H1 (cell line): ENCODE measurements at regions not wholly inside any gene's neighbourhood (a gene's known extent, or its start where the extent isn't known, plus 50 kb on each side); places are given as distances from the start of the nearest gene placed in this dataset.

Experiments
- E2F6 ChIP-seq: IDR thresholded peaks from 2 replicates; pipeline ENCODE4 v1.6.1; 2012; ENCODE audit warnings: inconsistent platforms

- no peak for TF ChIP-seq E2F6
These were observed 713.4 kb downstream of the EFNA5 start (continued) for GRCh38 chr5:106957336-106957735.
